ENCODE measurements at regions not wholly inside any gene's neighbourhood (a gene's known extent, or its start where the extent isn't known, plus 50 kb on each side); places are given as distances from the start of the nearest gene placed in this dataset.

DNA sequence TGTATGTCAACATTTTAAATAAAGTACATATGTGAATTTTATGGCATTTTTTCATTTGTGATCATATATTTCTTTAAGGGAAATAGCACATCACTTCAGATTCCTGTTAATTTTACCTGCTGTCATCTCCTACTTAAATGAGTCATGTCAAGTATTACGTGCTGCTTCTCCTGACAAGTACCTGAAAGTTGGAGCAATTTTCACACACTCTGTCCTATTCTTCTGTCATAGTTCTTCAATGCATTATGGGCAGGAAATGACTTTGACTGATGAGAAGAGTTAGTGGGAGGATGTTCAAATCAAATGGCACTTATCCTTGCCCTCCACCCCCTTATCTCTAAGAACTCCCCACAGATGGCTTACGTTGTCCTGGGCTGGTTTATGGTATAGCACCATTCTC is 64.2 kb upstream of the SYTL5 start:
- H3K4me3 ChIP-seq (ENCODE audit: low read depth, low read length, poor library complexity, severe bottlenecking): no peak overlapping the region
- TF ChIP-seq EZH2phosphoT487 (IDR thresholded peaks at IDR 0.05; ENCODE audit: borderline replicate concordance, low read depth, low read length): no peak
- TF ChIP-seq, protein P1, sequence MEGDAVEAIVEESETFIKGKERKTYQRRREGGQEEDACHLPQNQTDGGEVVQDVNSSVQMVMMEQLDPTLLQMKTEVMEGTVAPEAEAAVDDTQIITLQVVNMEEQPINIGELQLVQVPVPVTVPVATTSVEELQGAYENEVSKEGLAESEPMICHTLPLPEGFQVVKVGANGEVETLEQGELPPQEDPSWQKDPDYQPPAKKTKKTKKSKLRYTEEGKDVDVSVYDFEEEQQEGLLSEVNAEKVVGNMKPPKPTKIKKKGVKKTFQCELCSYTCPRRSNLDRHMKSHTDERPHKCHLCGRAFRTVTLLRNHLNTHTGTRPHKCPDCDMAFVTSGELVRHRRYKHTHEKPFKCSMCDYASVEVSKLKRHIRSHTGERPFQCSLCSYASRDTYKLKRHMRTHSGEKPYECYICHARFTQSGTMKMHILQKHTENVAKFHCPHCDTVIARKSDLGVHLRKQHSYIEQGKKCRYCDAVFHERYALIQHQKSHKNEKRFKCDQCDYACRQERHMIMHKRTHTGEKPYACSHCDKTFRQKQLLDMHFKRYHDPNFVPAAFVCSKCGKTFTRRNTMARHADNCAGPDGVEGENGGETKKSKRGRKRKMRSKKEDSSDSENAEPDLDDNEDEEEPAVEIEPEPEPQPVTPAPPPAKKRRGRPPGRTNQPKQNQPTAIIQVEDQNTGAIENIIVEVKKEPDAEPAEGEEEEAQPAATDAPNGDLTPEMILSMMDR (conservative IDR thresholded peaks at IDR 0.05; ENCODE audit: low read length): no peak
- DNase-seq (ENCODE audit: low spot score): no peak
- H3K79me2 ChIP-seq (ENCODE audit: insufficient read depth, low read depth, low read length): no peaks in the 10 kb centered on the region
- H2AFZ ChIP-seq (ENCODE audit: low read length): no peak overlapping the region
- H3K27ac ChIP-seq (ENCODE audit: low read depth, low read length, poor library complexity, severe bottlenecking): no peak overlapping the region
- no peaks in the 10 kb centered on the region for H3K36me3 ChIP-seq (ENCODE audit: insufficient read depth, low read length)
- H3K4me2 ChIP-seq (ENCODE audit: low read length): no peak overlapping the region
- no peaks in the 10 kb centered on the region for H4K20me1 ChIP-seq (ENCODE audit: insufficient read depth, low read length)
- ChIA-PET POLR2A (no interaction called here), CTCF (ENCODE audit: unreplicated experiment) (no interaction called here)
- H3K4me1 ChIP-seq (ENCODE audit: insufficient read depth, low read length, poor library complexity, severe bottlenecking): no peaks in the 10 kb centered on the region
- intact Hi-C loops (cut with micrococcal nuclease; ENCODE audit: unreplicated experiment): no loop called here
- no peaks in the 10 kb centered on the region for H3K9me3 ChIP-seq (ENCODE audit: low read length)
- H3K9me2 ChIP-seq (ENCODE audit: insufficient read depth, low read length): no peaks in the 10 kb centered on the region
- BruUV-seq (replicated peaks): no TSS peak

DNA sequence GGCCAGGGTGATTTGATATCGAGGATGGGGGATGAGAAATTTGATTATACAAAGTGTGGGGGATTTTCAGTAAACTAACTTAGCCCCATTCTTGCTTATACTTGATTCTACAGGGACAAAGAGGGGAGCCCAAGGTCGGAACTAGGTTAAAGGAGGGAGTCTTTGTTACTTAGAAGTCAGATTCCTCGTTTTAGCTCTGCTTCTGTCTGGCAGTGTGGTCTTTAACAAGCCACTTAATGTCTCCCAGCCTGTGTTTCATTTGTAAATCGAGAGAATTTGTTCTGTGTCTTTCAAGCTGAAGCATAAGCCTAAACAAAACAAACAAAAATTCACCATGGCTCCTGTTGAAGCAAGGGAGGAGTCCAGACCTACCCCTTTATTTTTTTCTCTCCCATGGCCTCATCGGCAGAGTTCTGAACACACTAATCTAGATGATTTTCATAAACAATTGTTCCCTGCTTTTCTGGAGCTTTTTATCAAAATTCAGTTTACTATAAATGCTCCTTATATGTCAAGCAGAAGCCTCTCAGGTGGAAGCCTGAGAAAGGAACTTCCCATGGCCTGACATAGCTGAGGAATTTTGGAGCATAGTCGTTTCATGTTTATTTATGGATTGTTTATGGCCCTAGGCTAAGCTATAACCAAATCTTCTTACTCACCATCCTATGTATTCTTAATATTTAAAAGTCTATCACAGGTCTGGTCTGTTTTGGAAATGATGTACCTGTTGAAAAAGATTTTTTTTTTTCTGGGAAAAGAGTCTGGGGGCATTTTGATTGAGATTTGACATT is 62.6 kb upstream of the SYTL5 start:
- no peak for DNase-seq (ENCODE audit: low spot score)
- Histone ChIP-seq H3K79me2 (ENCODE audit: insufficient read depth, low read depth, low read length) (no peaks in the 10 kb centered on the region), H3K4me1 (ENCODE audit: insufficient read depth, low read length, poor library complexity, severe bottlenecking) (no peaks in the 10 kb centered on the region), H3K27ac (ENCODE audit: low read depth, low read length, poor library complexity, severe bottlenecking) (no peak overlapping the region), H3K9me3 (ENCODE audit: low read length) (no peaks in the 10 kb centered on the region), H3K36me3 (ENCODE audit: insufficient read depth, low read length) (no peaks in the 10 kb centered on the region), H2AFZ (ENCODE audit: low read length) (no peak overlapping the region), H3K4me3 (ENCODE audit: low read depth, low read length, poor library complexity, severe bottlenecking) (no peak overlapping the region), H3K9me2 (ENCODE audit: insufficient read depth, low read length) (no peaks in the 10 kb centered on the region), H3K4me2 (ENCODE audit: low read length) (no peak overlapping the region), H4K20me1 (ENCODE audit: insufficient read depth, low read length) (no peaks in the 10 kb centered on the region)
- CTCF ChIA-PET (ENCODE audit: unreplicated experiment): no interaction called here
- BruUV-seq (replicated peaks): no TSS peak
- TF ChIP-seq, protein P1 (conservative IDR thresholded peaks at IDR 0.05; ENCODE audit: low read length): no peak
- no peak for TF ChIP-seq EZH2phosphoT487 (IDR thresholded peaks at IDR 0.05; ENCODE audit: borderline replicate concordance, low read depth, low read length)
- intact Hi-C loops (cut with micrococcal nuclease; ENCODE audit: unreplicated experiment): no loop called here
- POLR2A ChIA-PET: no interaction called here

DNA sequence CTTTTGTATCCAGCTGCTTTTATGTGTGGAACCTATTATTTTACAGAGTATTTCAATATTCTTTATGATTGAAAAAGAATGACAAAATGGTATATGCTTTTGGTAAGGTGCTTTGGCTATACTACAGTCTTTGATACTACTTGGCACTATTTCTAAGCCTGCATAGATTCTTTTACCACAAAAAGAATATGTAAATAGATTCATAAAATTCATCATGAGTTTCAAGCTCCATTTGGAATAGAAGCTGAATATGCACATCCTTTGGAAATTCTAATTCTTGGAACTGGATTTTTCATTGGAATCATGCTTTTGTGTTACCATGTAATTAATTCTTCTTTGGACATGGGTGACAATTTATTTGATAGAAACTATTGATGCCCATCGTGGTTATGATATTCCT is 60.2 kb upstream of the SYTL5 start:
- Histone ChIP-seq H3K4me2 (ENCODE audit: low read length) (no peak overlapping the region), H3K9me3 (ENCODE audit: low read length) (no peaks in the 10 kb centered on the region), H3K36me3 (ENCODE audit: insufficient read depth, low read length) (no peaks in the 10 kb centered on the region), H3K79me2 (ENCODE audit: insufficient read depth, low read depth, low read length) (no peaks in the 10 kb centered on the region), H3K27ac (ENCODE audit: low read depth, low read length, poor library complexity, severe bottlenecking) (no peak overlapping the region), H4K20me1 (ENCODE audit: insufficient read depth, low read length) (no peaks in the 10 kb centered on the region), H2AFZ (ENCODE audit: low read length) (no peak overlapping the region), H3K4me3 (ENCODE audit: low read depth, low read length, poor library complexity, severe bottlenecking) (no peak overlapping the region), H3K4me1 (ENCODE audit: insufficient read depth, low read length, poor library complexity, severe bottlenecking) (no peaks in the 10 kb centered on the region), H3K9me2 (ENCODE audit: insufficient read depth, low read length) (no peaks in the 10 kb centered on the region)
- DNase-seq (ENCODE audit: low spot score): no peak
- no TSS peak for BruUV-seq (replicated peaks)
- ChIA-PET CTCF (ENCODE audit: unreplicated experiment) (no interaction called here), POLR2A (no interaction called here)
- intact Hi-C loops (cut with micrococcal nuclease; ENCODE audit: unreplicated experiment): no loop called here
- TF ChIP-seq EZH2phosphoT487 (IDR thresholded peaks at IDR 0.05; ENCODE audit: borderline replicate concordance, low read depth, low read length): no peak
- TF ChIP-seq, protein P1 (conservative IDR thresholded peaks at IDR 0.05; ENCODE audit: low read length): no peak

All from OCI-LY7 (cell line).